Kidney capillary endothelial cell (primary cell): ENCODE measurements at regions not wholly inside any gene's neighbourhood (a gene's known extent, or its start where the extent isn't known, plus 50 kb on each side); places are given as distances from the start of the nearest gene placed in this dataset.
"Not testable (repeated sequence)": the region's sequence is repeated elsewhere in the genome, so short reads cannot be mapped to it uniquely, and the experiment has no call there.

ENCODE experiments used
- DNase-seq: peaks from one replicate; pipeline ENCODE4 v3.0.0-alpha.2; 2018; ENCODE audit warnings: low spot score

- peak; percentile 19 for DNase-seq
Observed at GRCh38 chr10:128178302-128178958, 52.2 kb upstream of the MKI67 start.

- DNase-seq: no peak
Observed at GRCh38 chr10:128180843-128181242, 54.6 kb upstream of the MKI67 start.

GRCh38 chr10:128185627-128186026 is 59.4 kb upstream of the MKI67 start:
- DNase-seq: no peak

GRCh38 chr10:128186959-128187787 is 61.0 kb upstream of the MKI67 start:
- no peak for DNase-seq

GRCh38 chr10:128187788-128188185 is 61.6 kb upstream of the MKI67 start:
- no peak for DNase-seq

GRCh38 chr10:128189176-128189575 is 63.0 kb upstream of the MKI67 start:
- DNase-seq: no peak

GRCh38 chr10:128191847-128192246 is 65.6 kb upstream of the MKI67 start:
- DNase-seq: no peak

- DNase-seq: not testable (repeated sequence)
Observed at GRCh38 chr10:128201826-128202225, 75.6 kb upstream of the MKI67 start.

- DNase-seq: no peak
Observed at GRCh38 chr10:128203028-128203427, 76.8 kb upstream of the MKI67 start.

GRCh38 chr10:128205591-128205990 is 79.4 kb upstream of the MKI67 start:
- DNase-seq: not testable (repeated sequence)

- DNase-seq: no peak
Observed at GRCh38 chr10:128206676-128207075, 80.5 kb upstream of the MKI67 start.

GRCh38 chr10:128209862-128210214 is 83.6 kb upstream of the MKI67 start:
- no peak for DNase-seq

- DNase-seq: peak; percentile 58
Observed at GRCh38 chr10:128210215-128211063, 84.2 kb upstream of the MKI67 start.

GRCh38 chr10:128211064-128211504 is 84.9 kb upstream of the MKI67 start:
- DNase-seq: no peak

GRCh38 chr10:128211953-128212727 is 85.9 kb upstream of the MKI67 start:
- peak; percentile 84 for DNase-seq

- no peak for DNase-seq
Observed at GRCh38 chr10:128213156-128213555, 86.9 kb upstream of the MKI67 start.

- no peak for DNase-seq
Observed at GRCh38 chr10:128215733-128216132, 89.5 kb upstream of the MKI67 start.

- no peak for DNase-seq
Observed at GRCh38 chr10:128217136-128217535, 90.9 kb upstream of the MKI67 start.

- DNase-seq: no peak
Observed at GRCh38 chr10:128218161-128218560, 91.9 kb upstream of the MKI67 start.

GRCh38 chr10:128219295-128219694 is 93.1 kb upstream of the MKI67 start:
- DNase-seq: no peak

- no peak for DNase-seq
Observed at GRCh38 chr10:128220021-128220420, 93.8 kb upstream of the MKI67 start.

GRCh38 chr10:128221117-128221516 is 94.9 kb upstream of the MKI67 start:
- peak; percentile 57 for DNase-seq
